Activated naive CD4-positive, alpha-beta T cell treated with anti-CD3 and anti-CD28 coated beads for 36 hours (primary cell): ENCODE measurements at regions not wholly inside any gene's neighbourhood (a gene's known extent, or its start where the extent isn't known, plus 50 kb on each side); places are given as distances from the start of the nearest gene placed in this dataset.
"Not testable (repeated sequence)": the region's sequence is repeated elsewhere in the genome, so short reads cannot be mapped to it uniquely, and the experiment has no call there.

Experiments used
- CTCF ChIA-PET: fragments of 350-600 bp; sonication (Branson Sonifier 250); formaldehyde crosslinking; loops from one replicate; lab custom pipeline; 2021; ENCODE audit warnings: antibody characterized with exemption; lab: Charles Lee
- DNase-seq: peaks from one replicate; pipeline ENCODE4 v3.0.0-alpha.2; 2020
- H3K27ac Mint-ChIP-seq: one replicate; pipeline ENCODE4 v1.8.0; 2021; ENCODE audit warnings: mild to moderate bottlenecking, mixed read lengths
- H3K27me3 Mint-ChIP-seq: one replicate; pipeline ENCODE4 v1.8.0; 2021; ENCODE audit warnings: low read depth, mixed read lengths
- H3K36me3 Mint-ChIP-seq: one replicate; pipeline ENCODE4 v1.8.0; 2021; ENCODE audit warnings: low read depth, mixed read lengths
- H3K4me1 Mint-ChIP-seq: one replicate; pipeline ENCODE4 v1.8.0; 2021; ENCODE audit warnings: low read depth, mixed read lengths
- H3K4me3 Mint-ChIP-seq: one replicate; pipeline ENCODE4 v1.8.0; 2021; ENCODE audit warnings: mild to moderate bottlenecking, moderate library complexity, mixed read lengths
- H3K9me3 Mint-ChIP-seq: one replicate; pipeline ENCODE4 v1.8.0; 2021; ENCODE audit warnings: mixed read lengths
- intact Hi-C: fragments of 100-400 bp; cut with micrococcal nuclease; formaldehyde crosslinking; loops from one replicate; pipeline ENCODE4 v1.15.1; 2023

- Mint-ChIP-seq H3K27ac (no peak overlapping the region), H3K36me3 (no peaks in the 10 kb centered on the region), H3K27me3 (no peaks in the 10 kb centered on the region), H3K4me1 (no peaks in the 10 kb centered on the region), H3K9me3 (no peaks in the 10 kb centered on the region), H3K4me3 (no peak overlapping the region)
- no peak for DNase-seq
- intact Hi-C loops = no loop called here
- CTCF ChIA-PET = no interaction called here
Measured at GRCh38 chr6:68225729-68226128, 409.4 kb upstream of the ADGRB3 start.

GRCh38 chr6:68211242-68211795 lies 423.8 kb upstream of the ADGRB3 start:
- H3K27me3 Mint-ChIP-seq = no peaks in the 10 kb centered on the region
- H3K36me3 Mint-ChIP-seq = no peaks in the 10 kb centered on the region
- peaks cover 20% of the 10 kb centered on the region for H3K9me3 Mint-ChIP-seq
- DNase-seq = no peak
- intact Hi-C loops = no loop called here
- CTCF ChIA-PET = interaction anchor here (1.7 kb wide), 1 partner anchor 10 kb away, joined by 3 read pairs; no protein-coding TSS in a partner anchor
- H3K4me3 Mint-ChIP-seq = no peak overlapping the region
- no peaks in the 10 kb centered on the region for H3K4me1 Mint-ChIP-seq
- no peak overlapping the region for H3K27ac Mint-ChIP-seq

- H3K27ac Mint-ChIP-seq, H3K4me3 Mint-ChIP-seq, intact Hi-C loops, H3K27me3 Mint-ChIP-seq, DNase-seq, H3K36me3 Mint-ChIP-seq, H3K4me1 Mint-ChIP-seq, CTCF ChIA-PET: not testable (repeated sequence)
- peaks cover 17% of the 10 kb centered on the region for H3K9me3 Mint-ChIP-seq
Measured at GRCh38 chr6:68207612-68208011, 427.5 kb upstream of the ADGRB3 start.

- Mint-ChIP-seq H3K27ac (no peak overlapping the region), H3K9me3 (peaks cover 4% of the 10 kb centered on the region), H3K4me1 (no peaks in the 10 kb centered on the region), H3K36me3 (no peaks in the 10 kb centered on the region), H3K4me3 (no peak overlapping the region), H3K27me3 (no peaks in the 10 kb centered on the region)
- no peak for DNase-seq
- CTCF ChIA-PET = no interaction called here
- intact Hi-C loops = no loop called here
Measured at GRCh38 chr6:68200929-68201328, 434.2 kb upstream of the ADGRB3 start.

GRCh38 chr6:68197356-68197755 lies 437.7 kb upstream of the ADGRB3 start:
- CTCF ChIA-PET = no interaction called here
- no peaks in the 10 kb centered on the region for H3K27me3 Mint-ChIP-seq
- intact Hi-C loops = no loop called here
- no peak overlapping the region for H3K4me3 Mint-ChIP-seq
- no peaks in the 10 kb centered on the region for H3K4me1 Mint-ChIP-seq
- no peak overlapping the region for H3K27ac Mint-ChIP-seq
- no peak for DNase-seq
- no peaks in the 10 kb centered on the region for H3K36me3 Mint-ChIP-seq
- H3K9me3 Mint-ChIP-seq = peaks cover 4% of the 10 kb centered on the region

- H3K27me3 Mint-ChIP-seq = no peaks in the 10 kb centered on the region
- H3K4me3 Mint-ChIP-seq = no peak overlapping the region
- no peak for DNase-seq
- no peak overlapping the region for H3K27ac Mint-ChIP-seq
- CTCF ChIA-PET = no interaction called here
- peaks cover 4% of the 10 kb centered on the region for H3K9me3 Mint-ChIP-seq
- H3K4me1 Mint-ChIP-seq = no peaks in the 10 kb centered on the region
- H3K36me3 Mint-ChIP-seq = no peaks in the 10 kb centered on the region
- intact Hi-C loops = no loop called here
Measured at GRCh38 chr6:68196645-68197044, 438.4 kb upstream of the ADGRB3 start.

GRCh38 chr6:68195753-68196152 lies 439.3 kb upstream of the ADGRB3 start:
- H3K27ac Mint-ChIP-seq, H3K4me1 Mint-ChIP-seq, H3K4me3 Mint-ChIP-seq, H3K36me3 Mint-ChIP-seq, DNase-seq, CTCF ChIA-PET, intact Hi-C loops, H3K27me3 Mint-ChIP-seq, H3K9me3 Mint-ChIP-seq: not testable (repeated sequence)

GRCh38 chr6:68194846-68195478 lies 440.1 kb upstream of the ADGRB3 start:
- H3K4me3 Mint-ChIP-seq = no peak overlapping the region
- no peak overlapping the region for H3K27ac Mint-ChIP-seq
- no peak for DNase-seq
- no peaks in the 10 kb centered on the region for H3K36me3 Mint-ChIP-seq
- H3K4me1 Mint-ChIP-seq = no peaks in the 10 kb centered on the region
- intact Hi-C loops = no loop called here
- CTCF ChIA-PET = no interaction called here
- H3K9me3 Mint-ChIP-seq = peaks cover 2% of the 10 kb centered on the region
- H3K27me3 Mint-ChIP-seq = no peaks in the 10 kb centered on the region

- Mint-ChIP-seq H3K4me1 (no peaks in the 10 kb centered on the region), H3K36me3 (no peaks in the 10 kb centered on the region), H3K9me3 (peaks cover 2% of the 10 kb centered on the region), H3K27me3 (no peaks in the 10 kb centered on the region), H3K27ac (no peak overlapping the region), H3K4me3 (no peak overlapping the region)
- intact Hi-C loops = no loop called here
- CTCF ChIA-PET = no interaction called here
- DNase-seq = no peak
Measured at GRCh38 chr6:68192988-68193387, 442.1 kb upstream of the ADGRB3 start.

- Mint-ChIP-seq H3K4me1 (no peaks in the 10 kb centered on the region), H3K4me3 (no peak overlapping the region), H3K9me3 (no peaks in the 10 kb centered on the region), H3K36me3 (no peaks in the 10 kb centered on the region), H3K27ac (no peak overlapping the region), H3K27me3 (no peaks in the 10 kb centered on the region)
- DNase-seq = no peak
- intact Hi-C loops = no loop called here
- CTCF ChIA-PET = no interaction called here
Measured at GRCh38 chr6:68189217-68189815, 445.8 kb upstream of the ADGRB3 start.

- no peaks in the 10 kb centered on the region for H3K36me3 Mint-ChIP-seq
- intact Hi-C loops = no loop called here
- H3K27me3 Mint-ChIP-seq = no peaks in the 10 kb centered on the region
- no peak for DNase-seq
- H3K27ac Mint-ChIP-seq = no peak overlapping the region
- CTCF ChIA-PET = no interaction called here
- no peaks in the 10 kb centered on the region for H3K4me1 Mint-ChIP-seq
- H3K9me3 Mint-ChIP-seq = no peaks in the 10 kb centered on the region
- no peak overlapping the region for H3K4me3 Mint-ChIP-seq
Measured at GRCh38 chr6:68186870-68187269, 448.2 kb upstream of the ADGRB3 start.

GRCh38 chr6:68182386-68182785 lies 452.7 kb upstream of the ADGRB3 start:
- no peaks in the 10 kb centered on the region for H3K27me3 Mint-ChIP-seq
- no peaks in the 10 kb centered on the region for H3K4me1 Mint-ChIP-seq
- peaks cover 2% of the 10 kb centered on the region for H3K9me3 Mint-ChIP-seq
- no peak overlapping the region for H3K4me3 Mint-ChIP-seq
- CTCF ChIA-PET = no interaction called here
- DNase-seq = no peak
- intact Hi-C loops = no loop called here
- no peaks in the 10 kb centered on the region for H3K36me3 Mint-ChIP-seq
- no peak overlapping the region for H3K27ac Mint-ChIP-seq

GRCh38 chr6:68181027-68181426 lies 454.1 kb upstream of the ADGRB3 start:
- intact Hi-C loops, DNase-seq, H3K9me3 Mint-ChIP-seq, H3K4me3 Mint-ChIP-seq, H3K36me3 Mint-ChIP-seq, H3K4me1 Mint-ChIP-seq, CTCF ChIA-PET, H3K27me3 Mint-ChIP-seq, H3K27ac Mint-ChIP-seq: not testable (repeated sequence)
